ENCODE measurements at regions not wholly inside any gene's neighbourhood (a gene's known extent, or its start where the extent isn't known, plus 50 kb on each side); places are given as distances from the start of the nearest gene placed in this dataset.

DNA sequence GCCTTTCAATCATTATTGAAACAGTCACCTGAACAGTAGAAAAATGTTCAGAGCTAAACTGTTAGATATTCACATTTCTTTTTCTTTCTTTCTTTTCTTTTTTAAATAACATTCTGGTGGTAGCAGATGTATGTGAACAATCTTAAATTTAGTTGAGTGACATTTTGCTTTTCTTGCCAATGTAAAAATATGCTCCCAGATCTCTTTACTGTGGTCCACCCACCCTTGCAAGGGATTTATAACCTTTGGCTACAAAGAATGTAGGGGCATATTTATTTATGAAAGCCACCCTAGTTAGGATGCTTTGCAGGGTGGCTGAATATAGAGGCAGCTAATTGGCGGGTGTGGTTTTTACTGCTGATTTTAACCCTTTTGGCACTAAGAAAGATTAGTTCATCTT is 473.9 kb downstream of the MFSD1 start:
- TF ChIP-seq CTCF (IDR thresholded peaks at IDR 0.05; ENCODE audit: insufficient read depth, low read length, poor library complexity, severe bottlenecking) = no peak
- TF ChIP-seq EZH2phosphoT487 (conservative IDR thresholded peaks at IDR 0.05; ENCODE audit: low read length) = no peak

Measured in SU-DHL-6 (cell line).